K562 (cell line): ENCODE measurements at regions not wholly inside any gene's neighbourhood (a gene's known extent, or its start where the extent isn't known, plus 50 kb on each side); places are given as distances from the start of the nearest gene placed in this dataset.

Source experiments
- ATAC-seq: fragments of 200-7000 bp; cut with Tn5 transposase; 3 replicates; pipeline ENCODE4 v1.9.1; 2020; ENCODE audit warnings: moderate library complexity
- BruUV-seq: library from RNA; stranded (reverse); fragments of 400-500 nt; replicated peaks from 2 replicates; lab custom pipeline; 2021; lab: Mats Ljungman, UMichigan
- CTCF ChIA-PET: fragments of 300-600 bp; formaldehyde crosslinking; extraction: SDS; loops from one replicate; lab custom pipeline; 2021; ENCODE audit warnings: low intra/inter-chr PET ratio; lab: Yijun Ruan, JAX
- POLR2A ChIA-PET: fragments of 300-600, 350-650 bp; sonication (Branson Sonifier 250); formaldehyde crosslinking; extraction: SDS; loops from one replicate; lab custom pipeline; 2021; ENCODE audit warnings: antibody characterized with exemption, inconsistent platforms; lab: Yijun Ruan, JAX
- DNase-seq, 4 experiments: peaks; one replicate each; pipeline versions ENCODE4 v3.0.0 to v3.0.0-alpha.2; 2011 to 2018; ENCODE audit warnings: low spot score in 3 of 4, mixed read lengths in 3 of 4; ENCODE audit errors: extremely low read depth in 1 of 4
- FAIRE-seq: peaks from 2 replicates; lab custom pipeline; 2011; peaks lifted over from hg19 to GRCh38; lab: Jason Lieb, UNC
- H2AFZ ChIP-seq: 2 replicates; pipeline ENCODE4 v1.6.0; 2011; ENCODE audit warnings: low read depth, low read length, control low read depth, inconsistent platforms
- H3K27ac ChIP-seq: fragments of 200-600 bp; 3 replicates; pipeline ENCODE4 v1.8.0; 2011; ENCODE audit warnings: low read depth, mild to moderate bottlenecking, control low read depth, inconsistent platforms, low read length, moderate library complexity, mixed read lengths; ENCODE audit errors: extremely low read depth
- H3K27me3 ChIP-seq, 2 experiments: fragments of 300-600 bp in 1 of 2; 2 replicates in 1 of 2; 3 replicates in 1 of 2; pipeline versions ENCODE4 v1.6.0 to v1.8.0; 2011; ENCODE audit warnings: inconsistent platforms in 2 of 2, low read length in 2 of 2, mild to moderate bottlenecking in 1 of 2, mixed read lengths in 1 of 2, moderate library complexity in 1 of 2; ENCODE audit not compliant: control insufficient read depth in 2 of 2, insufficient read depth in 2 of 2
- H3K36me3 ChIP-seq: fragments of 300-600 bp; 3 replicates; pipeline ENCODE4 v1.8.0; 2011; ENCODE audit warnings: mild to moderate bottlenecking, low read length, inconsistent platforms; ENCODE audit not compliant: control insufficient read depth, insufficient read depth
- H3K4me1 ChIP-seq, 2 experiments: fragments of 200-600 bp in 1 of 2; replicated peaks in 1 of 2; 2 replicates in 1 of 2; 3 replicates in 1 of 2; pipeline versions ENCODE4 v1.5.1 to v1.8.0; 2011; ENCODE audit warnings: inconsistent platforms in 2 of 2, low read length in 2 of 2, mild to moderate bottlenecking in 1 of 2, mixed read lengths in 1 of 2, moderate library complexity in 1 of 2; ENCODE audit not compliant: control insufficient read depth in 2 of 2, insufficient read depth in 2 of 2
- H3K4me2 ChIP-seq: 2 replicates; pipeline ENCODE4 v1.6.1; 2011; ENCODE audit warnings: low read length, control low read depth, inconsistent platforms, mixed read lengths; ENCODE audit not compliant: insufficient read depth
- H3K4me3 ChIP-seq: fragments of 200-600 bp; sonication (generic), shearing (Covaris generic); 2 replicates; pipeline ENCODE4 v1.5.1; 2016; ENCODE audit warnings: control low read depth, inconsistent platforms
- H3K79me2 ChIP-seq: fragments of 200-600 bp; 3 replicates; pipeline ENCODE4 v1.8.0; 2011; ENCODE audit warnings: low read length, inconsistent platforms; ENCODE audit not compliant: control insufficient read depth, insufficient read depth
- H3K9ac ChIP-seq, 2 experiments: 2 replicates each; pipeline versions ENCODE4 v1.6.0 to v1.6.1; 2011; ENCODE audit warnings: low read depth in 2 of 2, low read length in 2 of 2, control low read depth in 1 of 2, inconsistent platforms in 1 of 2, mild to moderate bottlenecking in 1 of 2, mixed read lengths in 1 of 2; ENCODE audit not compliant: insufficient read depth in 1 of 2
- H3K9me1 ChIP-seq: one replicate; pipeline ENCODE4 v1.6.0; 2011; ENCODE audit warnings: inconsistent platforms, mild to moderate bottlenecking, low read length, moderate library complexity; ENCODE audit not compliant: control insufficient read depth, insufficient read depth
- H3K9me3 ChIP-seq: replicated peaks from 2 replicates; pipeline ENCODE4 v1.5.1; 2011; ENCODE audit warnings: low read depth, low read length, inconsistent platforms; ENCODE audit not compliant: control insufficient read depth, insufficient read depth
- H4K20me1 ChIP-seq: replicated peaks from 2 replicates; pipeline ENCODE4 v1.6.1; 2011; ENCODE audit warnings: low read length, inconsistent platforms, mixed read lengths; ENCODE audit not compliant: control insufficient read depth, insufficient read depth
- CC2D1A ChIP-seq: fragments of 450-650 bp; IDR thresholded peaks from 2 replicates; pipeline ENCODE4 v1.6.1; 2017; ENCODE audit warnings: mild to moderate bottlenecking
- FOXJ2 ChIP-seq: fragments of 200-800 bp; sonication (Bioruptor generic); IDR thresholded peaks from 2 replicates; pipeline ENCODE4 v1.6.1; 2016; ENCODE audit warnings: missing genetic modification characterization, missing compliant biosample characterization
- MBD1 ChIP-seq: fragments of 250-450 bp; sonication (Bioruptor Pico); IDR thresholded peaks from 2 replicates; pipeline ENCODE4 v1.8.0; 2022; ENCODE audit warnings: inconsistent platforms
- MCM7 ChIP-seq, 2 experiments: fragments of 450-650 bp; IDR thresholded peaks; 2 replicates each; pipeline ENCODE4 v1.6.1; 2016 to 2018
- MEF2D ChIP-seq: conservative IDR thresholded peaks from 2 replicates; pipeline ENCODE4 v1.6.1; 2016; ENCODE audit warnings: low read depth, missing genetic modification characterization, missing compliant biosample characterization
- TCF7 ChIP-seq: sonication (generic); IDR thresholded peaks from 2 replicates; pipeline ENCODE4 v1.6.1; 2016; ENCODE audit warnings: antibody characterized with exemption, borderline replicate concordance
- XRCC4 ChIP-seq: IDR thresholded peaks from one replicate; pipeline ENCODE4 v1.6.1; 2011; ENCODE audit not compliant: insufficient read depth, insufficient read length; ENCODE audit errors: extremely low read depth
- YBX1 ChIP-seq: fragments of 450-650 bp; IDR thresholded peaks from 2 replicates; pipeline ENCODE4 v1.7.1; 2016; ENCODE audit warnings: mild to moderate bottlenecking
- ZBTB43 ChIP-seq: sonication (generic); formaldehyde crosslinking; IDR thresholded peaks from 2 replicates; pipeline ENCODE4 v1.8.0; 2023; ENCODE audit warnings: mild to moderate bottlenecking, missing genetic modification reagents
- ZNF212 ChIP-seq: fragments of 450-650 bp; formaldehyde crosslinking; IDR thresholded peaks from 2 replicates; pipeline ENCODE4 v1.4.0; 2020; ENCODE audit warnings: mild to moderate bottlenecking
- ZNF24 ChIP-seq: fragments of 450-650 bp; IDR thresholded peaks from 2 replicates; pipeline ENCODE4 v1.6.1; 2016
- ZNF407 ChIP-seq: fragments of 450-650 bp; IDR thresholded peaks from 2 replicates; pipeline ENCODE4 v1.6.1; 2016; ENCODE audit warnings: low read depth
- ZNF586 ChIP-seq: fragments of 450-650 bp; formaldehyde crosslinking; conservative IDR thresholded peaks from 2 replicates; pipeline ENCODE4 v1.4.0; 2020; ENCODE audit warnings: mild to moderate bottlenecking, moderate library complexity
- WGBS: fragments of 100-300 bp; shearing (Covaris generic); methylation state at CpG from one replicate; pipeline ENCODE4 v1.1.6; 2016; ENCODE audit warnings: low coverage, mixed read lengths; ENCODE audit not compliant: insufficient coverage; ENCODE audit errors: missing lambda C conversion rate; 5-methylcytosine and 5-hydroxymethylcytosine counted together
- in situ Hi-C: fragments of 300-500 bp; cut with MboI; formaldehyde crosslinking; loops from 4 replicates; pipeline ENCODE4 v1.15.0; 2018; ENCODE audit warnings: inconsistent platforms, mixed read lengths
- intact Hi-C: fragments of 100-400 bp; cut with micrococcal nuclease; formaldehyde crosslinking; loops from 2 replicates; pipeline ENCODE4 v1.14.2; 2022

- Histone ChIP-seq H3K4me2 (no peak overlapping the region), H3K4me1 (no peaks in the 10 kb centered on the region), H2AFZ (no peak overlapping the region), H4K20me1 (no peaks in the 10 kb centered on the region), H3K9me3 (no peaks in the 10 kb centered on the region; the same call in 1 of the 2 replicates), H3K27me3 (no peaks in the 10 kb centered on the region), H3K36me3 (no peaks in the 10 kb centered on the region), H3K9ac (no peak overlapping the region), H3K79me2 (no peaks in the 10 kb centered on the region), H3K9me1 (no peaks in the 10 kb centered on the region), H3K4me3 (no peak overlapping the region), H3K27ac (no peak overlapping the region)
- no TSS peak for BruUV-seq
- CTCF ChIA-PET, result no interaction called here
- 1% methylated on average over 4 of the region's 4 CpGs for WGBS
- in situ Hi-C loops (no loop called here), intact Hi-C loops (no loop called here)
- POLR2A ChIA-PET, result no interaction called here
- no peak for FAIRE-seq
- no peak for DNase-seq
- ATAC-seq, result no peak
- TF ChIP-seq YBX1 (no peak), ZNF24 (no peak), MEF2D (tag) (no peak), CC2D1A (no peak), ZBTB43 (CRISPR knock-in tag) (no peak), TCF7 (no peak), ZNF407 (no peak), ZNF212 (CRISPR knock-in tag) (no peak), MBD1 (CRISPR knock-in tag) (no peak), FOXJ2 (tag) (no peak), MCM7 (IDR thresholded peaks at IDR 0.05) (no peak), XRCC4 (no peak), ZNF586 (CRISPR knock-in tag) (no peak)
Measured at GRCh38 chr18:33849731-33850130, 271.7 kb downstream of the ASXL3 start.
